ENCODE measurements at regions not wholly inside any gene's neighbourhood (a gene's known extent, or its start where the extent isn't known, plus 50 kb on each side); places are given as distances from the start of the nearest gene placed in this dataset.
"Not testable (repeated sequence)": the region's sequence is repeated elsewhere in the genome, so short reads cannot be mapped to it uniquely, and the experiment has no call there.

GRCh38 chr3:34891941-34892340 lies 747.4 kb upstream of the ARPP21 start:
- Histone ChIP-seq H2BK5ac (ENCODE audit: low read depth, low read length, poor library complexity) (no peak overlapping the region), H4K12ac (ENCODE audit: low read depth, low read length) (no peak overlapping the region), H3K4ac (ENCODE audit: low read depth, low read length) (no peak overlapping the region), H4K8ac (ENCODE audit: low read depth, low read length) (no peak overlapping the region), H3K14ac (ENCODE audit: low read length) (no peak overlapping the region), H2AK5ac (ENCODE audit: low read length) (no peak overlapping the region), H2BK12ac (ENCODE audit: low read length) (no peak overlapping the region), H3K4me1 (ENCODE audit: control insufficient read depth in 1 of 2, insufficient read depth in 2 of 2, low read length in 2 of 2) (no peaks in the 10 kb centered on the region), H4K91ac (ENCODE audit: low read depth, low read length) (no peak overlapping the region), H3K23ac (ENCODE audit: low read length) (no peak overlapping the region), H3K9me3 (ENCODE audit: insufficient read depth, low read depth, low read length) (no peaks in the 10 kb centered on the region), H3K36me3 (ENCODE audit: control insufficient read depth in 1 of 2, insufficient read depth in 2 of 2, low read length in 2 of 2) (no peaks in the 10 kb centered on the region), H3K27ac (ENCODE audit: low read depth, low read length) (no peak overlapping the region), H3K79me1 (ENCODE audit: low read length) (no peaks in the 10 kb centered on the region), H3K4me2 (ENCODE audit: low read length) (no peak overlapping the region), H3K18ac (ENCODE audit: low read length) (no peak overlapping the region), H3K4me3 (ENCODE audit: low read depth, low read length) (no peak overlapping the region), H3K79me2 (ENCODE audit: control insufficient read depth, insufficient read depth, low read length, poor library complexity) (no peaks in the 10 kb centered on the region), H2AFZ (ENCODE audit: insufficient read depth, low read length, poor library complexity) (no peak overlapping the region), H3K9ac (ENCODE audit: low read length) (no peak overlapping the region), H2BK120ac (ENCODE audit: insufficient read depth, low read length, poor library complexity) (no peak overlapping the region), H3K27me3 (ENCODE audit: insufficient read depth, low read length) (no peaks in the 10 kb centered on the region)
- DNase-seq, result no peak
- no CpG with 5 or more reads among the region's 3 CpGs for WGBS (ENCODE audit: extremely low coverage, insufficient coverage, insufficient read length)

GRCh38 chr3:34895841-34896240 lies 743.5 kb upstream of the ARPP21 start:
- WGBS (ENCODE audit: extremely low coverage, insufficient coverage, insufficient read length), result no CpG with 5 or more reads among the region's 1 CpG
- DNase-seq, result no peak
- Histone ChIP-seq H3K36me3 (ENCODE audit: control insufficient read depth in 1 of 2, insufficient read depth in 2 of 2, low read length in 2 of 2) (no peaks in the 10 kb centered on the region), H3K79me2 (ENCODE audit: control insufficient read depth, insufficient read depth, low read length, poor library complexity) (no peaks in the 10 kb centered on the region), H4K8ac (ENCODE audit: low read depth, low read length) (no peak overlapping the region), H3K4me1 (ENCODE audit: control insufficient read depth in 1 of 2, insufficient read depth in 2 of 2, low read length in 2 of 2) (no peaks in the 10 kb centered on the region), H3K9ac (ENCODE audit: low read length) (no peak overlapping the region), H4K91ac (ENCODE audit: low read depth, low read length) (no peak overlapping the region), H3K4me3 (ENCODE audit: low read depth, low read length) (no peak overlapping the region), H3K79me1 (ENCODE audit: low read length) (no peaks in the 10 kb centered on the region), H3K27ac (ENCODE audit: low read depth, low read length) (no peak overlapping the region), H3K14ac (ENCODE audit: low read length) (no peak overlapping the region), H3K4ac (ENCODE audit: low read depth, low read length) (no peak overlapping the region), H3K4me2 (ENCODE audit: low read length) (no peak overlapping the region), H3K23ac (ENCODE audit: low read length) (no peak overlapping the region), H4K12ac (ENCODE audit: low read depth, low read length) (no peak overlapping the region), H2BK12ac (ENCODE audit: low read length) (no peak overlapping the region), H2AK5ac (ENCODE audit: low read length) (no peak overlapping the region), H2BK120ac (ENCODE audit: insufficient read depth, low read length, poor library complexity) (no peak overlapping the region), H3K27me3 (ENCODE audit: insufficient read depth, low read length) (no peaks in the 10 kb centered on the region), H3K18ac (ENCODE audit: low read length) (no peak overlapping the region), H3K9me3 (ENCODE audit: insufficient read depth, low read depth, low read length) (no peaks in the 10 kb centered on the region), H2AFZ (ENCODE audit: insufficient read depth, low read length, poor library complexity) (no peak overlapping the region), H2BK5ac (ENCODE audit: low read depth, low read length, poor library complexity) (no peak overlapping the region)

GRCh38 chr3:34909679-34910078 lies 729.6 kb upstream of the ARPP21 start:
- not testable (repeated sequence) for H3K9me3 ChIP-seq (ENCODE audit: insufficient read depth, low read depth, low read length); H3K4me2 ChIP-seq (ENCODE audit: low read length); H3K9ac ChIP-seq (ENCODE audit: low read length); H3K27me3 ChIP-seq (ENCODE audit: insufficient read depth, low read length); H3K23ac ChIP-seq (ENCODE audit: low read length); H2BK12ac ChIP-seq (ENCODE audit: low read length); H3K79me1 ChIP-seq (ENCODE audit: low read length); DNase-seq; H3K4ac ChIP-seq (ENCODE audit: low read depth, low read length); H2AK5ac ChIP-seq (ENCODE audit: low read length); H3K36me3 ChIP-seq (ENCODE audit: control insufficient read depth in 1 of 2, insufficient read depth in 2 of 2, low read length in 2 of 2); H4K91ac ChIP-seq (ENCODE audit: low read depth, low read length); H4K12ac ChIP-seq (ENCODE audit: low read depth, low read length); H2AFZ ChIP-seq (ENCODE audit: insufficient read depth, low read length, poor library complexity); H3K79me2 ChIP-seq (ENCODE audit: control insufficient read depth, insufficient read depth, low read length, poor library complexity); H3K27ac ChIP-seq (ENCODE audit: low read depth, low read length); H2BK120ac ChIP-seq (ENCODE audit: insufficient read depth, low read length, poor library complexity); H3K18ac ChIP-seq (ENCODE audit: low read length); H3K4me3 ChIP-seq (ENCODE audit: low read depth, low read length); H2BK5ac ChIP-seq (ENCODE audit: low read depth, low read length, poor library complexity); H4K8ac ChIP-seq (ENCODE audit: low read depth, low read length); H3K4me1 ChIP-seq (ENCODE audit: control insufficient read depth in 1 of 2, insufficient read depth in 2 of 2, low read length in 2 of 2); H3K14ac ChIP-seq (ENCODE audit: low read length)
- WGBS (ENCODE audit: extremely low coverage, insufficient coverage, insufficient read length), result no CpG with 5 or more reads among the region's 4 CpGs

- Histone ChIP-seq H3K23ac (ENCODE audit: low read length) (no peak overlapping the region), H3K9me3 (ENCODE audit: insufficient read depth, low read depth, low read length) (no peaks in the 10 kb centered on the region), H3K36me3 (ENCODE audit: control insufficient read depth in 1 of 2, insufficient read depth in 2 of 2, low read length in 2 of 2) (no peaks in the 10 kb centered on the region), H3K4me2 (ENCODE audit: low read length) (no peak overlapping the region), H2AK5ac (ENCODE audit: low read length) (no peak overlapping the region), H2BK120ac (ENCODE audit: insufficient read depth, low read length, poor library complexity) (no peak overlapping the region), H3K27ac (ENCODE audit: low read depth, low read length) (no peak overlapping the region), H3K14ac (ENCODE audit: low read length) (no peak overlapping the region), H4K8ac (ENCODE audit: low read depth, low read length) (no peak overlapping the region), H3K4me3 (ENCODE audit: low read depth, low read length) (no peak overlapping the region), H3K9ac (ENCODE audit: low read length) (no peak overlapping the region), H3K4ac (ENCODE audit: low read depth, low read length) (no peak overlapping the region), H2AFZ (ENCODE audit: insufficient read depth, low read length, poor library complexity) (no peak overlapping the region), H2BK5ac (ENCODE audit: low read depth, low read length, poor library complexity) (no peak overlapping the region), H3K27me3 (ENCODE audit: insufficient read depth, low read length) (no peaks in the 10 kb centered on the region), H3K79me2 (ENCODE audit: control insufficient read depth, insufficient read depth, low read length, poor library complexity) (no peaks in the 10 kb centered on the region), H4K91ac (ENCODE audit: low read depth, low read length) (no peak overlapping the region), H4K12ac (ENCODE audit: low read depth, low read length) (no peak overlapping the region), H3K4me1 (ENCODE audit: control insufficient read depth in 1 of 2, insufficient read depth in 2 of 2, low read length in 2 of 2) (no peaks in the 10 kb centered on the region), H3K18ac (ENCODE audit: low read length) (no peak overlapping the region), H3K79me1 (ENCODE audit: low read length) (no peaks in the 10 kb centered on the region), H2BK12ac (ENCODE audit: low read length) (no peak overlapping the region)
- no peak for DNase-seq
Observed at GRCh38 chr3:34919025-34919424, 720.3 kb upstream of the ARPP21 start.

GRCh38 chr3:34920806-34921205 lies 718.5 kb upstream of the ARPP21 start:
- Histone ChIP-seq H4K8ac (ENCODE audit: low read depth, low read length) (no peak overlapping the region), H2AK5ac (ENCODE audit: low read length) (no peak overlapping the region), H3K4ac (ENCODE audit: low read depth, low read length) (no peak overlapping the region), H3K4me2 (ENCODE audit: low read length) (no peak overlapping the region), H4K91ac (ENCODE audit: low read depth, low read length) (no peak overlapping the region), H3K27me3 (ENCODE audit: insufficient read depth, low read length) (no peaks in the 10 kb centered on the region), H3K79me1 (ENCODE audit: low read length) (no peaks in the 10 kb centered on the region), H3K23ac (ENCODE audit: low read length) (no peak overlapping the region), H2BK120ac (ENCODE audit: insufficient read depth, low read length, poor library complexity) (no peak overlapping the region), H3K4me3 (ENCODE audit: low read depth, low read length) (no peak overlapping the region), H4K12ac (ENCODE audit: low read depth, low read length) (no peak overlapping the region), H2BK5ac (ENCODE audit: low read depth, low read length, poor library complexity) (no peak overlapping the region), H3K79me2 (ENCODE audit: control insufficient read depth, insufficient read depth, low read length, poor library complexity) (no peaks in the 10 kb centered on the region), H3K9me3 (ENCODE audit: insufficient read depth, low read depth, low read length) (no peaks in the 10 kb centered on the region), H3K9ac (ENCODE audit: low read length) (no peak overlapping the region), H2AFZ (ENCODE audit: insufficient read depth, low read length, poor library complexity) (no peak overlapping the region), H3K14ac (ENCODE audit: low read length) (no peak overlapping the region), H2BK12ac (ENCODE audit: low read length) (no peak overlapping the region), H3K36me3 (ENCODE audit: control insufficient read depth in 1 of 2, insufficient read depth in 2 of 2, low read length in 2 of 2) (no peaks in the 10 kb centered on the region), H3K27ac (ENCODE audit: low read depth, low read length) (no peak overlapping the region), H3K4me1 (ENCODE audit: control insufficient read depth in 1 of 2, insufficient read depth in 2 of 2, low read length in 2 of 2) (no peaks in the 10 kb centered on the region), H3K18ac (ENCODE audit: low read length) (no peak overlapping the region)
- DNase-seq, result no peak

All from trophoblast cell (in vitro differentiated cells and primary cell).